Liver (tissue), 8 donors: ENCODE measurements at regions not wholly inside any gene's neighbourhood (a gene's known extent, or its start where the extent isn't known, plus 50 kb on each side); places are given as distances from the start of the nearest gene placed in this dataset.

Experiments
- DNase-seq: peaks from one replicate; pipeline ENCODE4 v3.0.0-alpha.2; 2017; ENCODE audit warnings: low spot score
- H3K27ac ChIP-seq, 2 donors: one replicate each; pipeline ENCODE4 v1.7.0; 2013; ENCODE audit warnings: inconsistent platforms in 2 of 2, low read length in 2 of 2, control low read depth in 1 of 2, low read depth in 1 of 2, mild to moderate bottlenecking in 1 of 2
- H3K27me3 ChIP-seq, 4 donors: one replicate each; pipeline versions ENCODE4 v1.6.1 to v1.7.0; 2013; ENCODE audit warnings: low read length in 3 of 4, inconsistent platforms in 1 of 4, mild to moderate bottlenecking in 1 of 4, moderate library complexity in 1 of 4; ENCODE audit not compliant: control insufficient read depth in 4 of 4, insufficient read depth in 4 of 4
- H3K36me3 ChIP-seq, 4 donors: one replicate each; pipeline versions ENCODE4 v1.6.1 to v1.7.0; 2013; ENCODE audit warnings: low read length in 3 of 4, mild to moderate bottlenecking in 3 of 4, low read depth in 1 of 4, moderate library complexity in 1 of 4; ENCODE audit not compliant: control insufficient read depth in 4 of 4, insufficient read depth in 3 of 4
- H3K4me1 ChIP-seq, 4 donors: one replicate each; pipeline versions ENCODE4 v1.6.1 to v1.7.0; 2013; ENCODE audit warnings: low read length in 3 of 4, mild to moderate bottlenecking in 3 of 4, moderate library complexity in 1 of 4; ENCODE audit not compliant: control insufficient read depth in 4 of 4, insufficient read depth in 4 of 4
- H3K4me3 ChIP-seq, 3 donors: one replicate each; pipeline versions ENCODE4 v1.6.1 to v1.7.0; 2013; ENCODE audit warnings: low read length in 3 of 3, control low read depth in 1 of 3, low read depth in 1 of 3, mild to moderate bottlenecking in 1 of 3
- H3K9ac ChIP-seq, 2 donors: one replicate each; pipeline ENCODE4 v1.7.0; 2013; ENCODE audit warnings: low read length in 2 of 2, mild to moderate bottlenecking in 2 of 2, moderate library complexity in 2 of 2, control low read depth in 1 of 2, low read depth in 1 of 2
- H3K9me3 ChIP-seq, 4 donors: one replicate each; pipeline versions ENCODE4 v1.6.1 to v1.7.0; 2013; ENCODE audit warnings: low read length in 3 of 4; ENCODE audit not compliant: control insufficient read depth in 4 of 4
- CTCF ChIP-seq: fragments of 150-350 bp; IDR thresholded peaks from 2 replicates; pipeline ENCODE4 v1.5.1; 2017; ENCODE audit warnings: improper control_type of control experiment, low read depth, low read length; ENCODE audit not compliant: missing input control
- EGR1 ChIP-seq, 2 donors: IDR thresholded peaks; 2 replicates each; pipeline ENCODE4 v1.6.1; 2016 to 2018; ENCODE audit warnings: antibody characterized with exemption in 2 of 2, low read depth in 2 of 2
- FOXA1 ChIP-seq: IDR thresholded peaks from 2 replicates; pipeline ENCODE4 v1.6.1; 2016; ENCODE audit warnings: antibody characterized with exemption
- FOXA2 ChIP-seq: IDR thresholded peaks from 2 replicates; pipeline ENCODE4 v1.6.1; 2016; ENCODE audit warnings: antibody characterized with exemption
- GABPA ChIP-seq, 2 donors: IDR thresholded peaks in 1 of 2; conservative IDR thresholded peaks in 1 of 2; 2 replicates each; pipeline ENCODE4 v1.6.1; 2016; ENCODE audit warnings: antibody characterized with exemption in 2 of 2, mild to moderate bottlenecking in 1 of 2, moderate library complexity in 1 of 2
- HNF4A ChIP-seq, 2 donors: conservative IDR thresholded peaks; 2 replicates each; pipeline ENCODE4 v1.6.1; 2016; ENCODE audit warnings: antibody characterized with exemption in 2 of 2, mild to moderate bottlenecking in 2 of 2
- HNF4G ChIP-seq: IDR thresholded peaks from 2 replicates; pipeline ENCODE4 v1.6.1; 2016; ENCODE audit warnings: antibody characterized with exemption
- JUND ChIP-seq, 2 donors: IDR thresholded peaks; 2 replicates each; pipeline ENCODE4 v1.6.1; 2016; ENCODE audit warnings: antibody characterized with exemption in 2 of 2
- NR2F2 ChIP-seq: IDR thresholded peaks from 2 replicates; pipeline ENCODE4 v1.6.1; 2016; ENCODE audit warnings: antibody characterized with exemption
- RAD21 ChIP-seq, 2 donors: IDR thresholded peaks; 2 replicates each; pipeline ENCODE4 v1.6.1; 2016; ENCODE audit warnings: antibody characterized with exemption in 2 of 2, mild to moderate bottlenecking in 2 of 2
- RXRA ChIP-seq, 2 donors: IDR thresholded peaks; 2 replicates each; pipeline ENCODE4 v1.6.1; 2017 to 2018; ENCODE audit warnings: antibody characterized with exemption in 2 of 2, mild to moderate bottlenecking in 1 of 2
- SP1 ChIP-seq: IDR thresholded peaks from 2 replicates; pipeline ENCODE4 v1.6.1; 2018; ENCODE audit warnings: antibody characterized with exemption, mild to moderate bottlenecking
- TAF1 ChIP-seq: conservative IDR thresholded peaks from 2 replicates; pipeline ENCODE4 v1.6.1; 2016; ENCODE audit warnings: antibody characterized with exemption, mild to moderate bottlenecking
- YY1 ChIP-seq: IDR thresholded peaks from 2 replicates; pipeline ENCODE4 v1.6.1; 2016; ENCODE audit warnings: antibody characterized with exemption, mild to moderate bottlenecking
- WGBS: extraction: QIAGEN DNeasy Blood & Tissue Kit; methylation state at CpG from one replicate; pipeline ENCODE4 v1.1.7; 2013; 5-methylcytosine and 5-hydroxymethylcytosine counted together
- TF ChIP-seq, protein P1 (sequence below): IDR thresholded peaks from 2 replicates; pipeline ENCODE4 v1.6.1; 2016; ENCODE audit warnings: antibody characterized with exemption
- TF ChIP-seq, protein P2 (sequence below): IDR thresholded peaks from 2 replicates; pipeline ENCODE4 v1.6.1; 2016; ENCODE audit warnings: antibody characterized with exemption
- TF ChIP-seq, protein P3 (sequence below): IDR thresholded peaks from 2 replicates; pipeline ENCODE4 v1.6.1; 2016; ENCODE audit warnings: antibody characterized with exemption, mild to moderate bottlenecking
- TF ChIP-seq, protein P4 (sequence below): IDR thresholded peaks from 2 replicates; pipeline ENCODE4 v1.6.1; 2016; ENCODE audit warnings: antibody characterized with exemption
- donor health status: healthy.
- donor health status: healthy.
- donor health status: healthy.
- donor health status: healthy.
- donor health status: healthy.

DNA sequence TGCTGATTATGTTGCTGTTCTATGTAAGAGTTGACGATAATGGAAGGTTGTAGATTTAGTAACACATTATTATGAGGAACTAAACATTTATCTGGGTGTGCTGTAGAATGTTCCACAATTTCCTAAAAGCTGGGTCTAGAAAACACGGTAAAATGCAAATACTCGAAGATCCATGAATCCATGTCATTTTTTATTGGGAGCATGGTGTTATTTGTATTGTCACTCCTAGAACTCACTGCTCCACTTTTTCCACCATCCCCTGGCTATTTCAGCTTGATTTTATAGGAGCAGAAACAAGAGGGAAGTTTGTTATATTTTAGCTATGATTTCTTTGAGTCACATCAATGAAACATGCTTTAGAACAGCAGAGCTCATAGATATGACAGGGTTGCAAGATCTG lies 155.0 kb upstream of the ANK2 start:
- 97% methylated on average over 3 of the region's 3 CpGs for WGBS
- TF ChIP-seq EGR1 (IDR thresholded peaks at IDR 0.05; ENCODE audit: low read depth in 2 of 2) (no peak), RXRA (IDR thresholded peaks at IDR 0.05) (no peak), TAF1 (no peak), GABPA (IDR thresholded peaks at IDR 0.05 in 1 of 2, conservative IDR thresholded peaks at IDR 0.05 in 1 of 2) (no peak), YY1 (no peak), CTCF (no peak), NR2F2 (no peak), HNF4G (no peak), JUND (IDR thresholded peaks at IDR 0.05) (no peak), SP1 (no peak), HNF4A (conservative IDR thresholded peaks at IDR 0.05) (no peak), RAD21 (IDR thresholded peaks at IDR 0.05) (no peak), FOXA2 (no peak), FOXA1 (no peak)
- TF ChIP-seq, protein P1, sequence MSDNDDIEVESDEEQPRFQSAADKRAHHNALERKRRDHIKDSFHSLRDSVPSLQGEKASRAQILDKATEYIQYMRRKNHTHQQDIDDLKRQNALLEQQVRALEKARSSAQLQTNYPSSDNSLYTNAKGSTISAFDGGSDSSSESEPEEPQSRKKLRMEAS = no peak
- TF ChIP-seq, protein P2, sequence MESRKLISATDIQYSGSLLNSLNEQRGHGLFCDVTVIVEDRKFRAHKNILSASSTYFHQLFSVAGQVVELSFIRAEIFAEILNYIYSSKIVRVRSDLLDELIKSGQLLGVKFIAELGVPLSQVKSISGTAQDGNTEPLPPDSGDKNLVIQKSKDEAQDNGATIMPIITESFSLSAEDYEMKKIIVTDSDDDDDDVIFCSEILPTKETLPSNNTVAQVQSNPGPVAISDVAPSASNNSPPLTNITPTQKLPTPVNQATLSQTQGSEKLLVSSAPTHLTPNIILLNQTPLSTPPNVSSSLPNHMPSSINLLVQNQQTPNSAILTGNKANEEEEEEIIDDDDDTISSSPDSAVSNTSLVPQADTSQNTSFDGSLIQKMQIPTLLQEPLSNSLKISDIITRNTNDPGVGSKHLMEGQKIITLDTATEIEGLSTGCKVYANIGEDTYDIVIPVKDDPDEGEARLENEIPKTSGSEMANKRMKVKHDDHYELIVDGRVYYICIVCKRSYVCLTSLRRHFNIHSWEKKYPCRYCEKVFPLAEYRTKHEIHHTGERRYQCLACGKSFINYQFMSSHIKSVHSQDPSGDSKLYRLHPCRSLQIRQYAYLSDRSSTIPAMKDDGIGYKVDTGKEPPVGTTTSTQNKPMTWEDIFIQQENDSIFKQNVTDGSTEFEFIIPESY = no peak
- TF ChIP-seq, protein P3, sequence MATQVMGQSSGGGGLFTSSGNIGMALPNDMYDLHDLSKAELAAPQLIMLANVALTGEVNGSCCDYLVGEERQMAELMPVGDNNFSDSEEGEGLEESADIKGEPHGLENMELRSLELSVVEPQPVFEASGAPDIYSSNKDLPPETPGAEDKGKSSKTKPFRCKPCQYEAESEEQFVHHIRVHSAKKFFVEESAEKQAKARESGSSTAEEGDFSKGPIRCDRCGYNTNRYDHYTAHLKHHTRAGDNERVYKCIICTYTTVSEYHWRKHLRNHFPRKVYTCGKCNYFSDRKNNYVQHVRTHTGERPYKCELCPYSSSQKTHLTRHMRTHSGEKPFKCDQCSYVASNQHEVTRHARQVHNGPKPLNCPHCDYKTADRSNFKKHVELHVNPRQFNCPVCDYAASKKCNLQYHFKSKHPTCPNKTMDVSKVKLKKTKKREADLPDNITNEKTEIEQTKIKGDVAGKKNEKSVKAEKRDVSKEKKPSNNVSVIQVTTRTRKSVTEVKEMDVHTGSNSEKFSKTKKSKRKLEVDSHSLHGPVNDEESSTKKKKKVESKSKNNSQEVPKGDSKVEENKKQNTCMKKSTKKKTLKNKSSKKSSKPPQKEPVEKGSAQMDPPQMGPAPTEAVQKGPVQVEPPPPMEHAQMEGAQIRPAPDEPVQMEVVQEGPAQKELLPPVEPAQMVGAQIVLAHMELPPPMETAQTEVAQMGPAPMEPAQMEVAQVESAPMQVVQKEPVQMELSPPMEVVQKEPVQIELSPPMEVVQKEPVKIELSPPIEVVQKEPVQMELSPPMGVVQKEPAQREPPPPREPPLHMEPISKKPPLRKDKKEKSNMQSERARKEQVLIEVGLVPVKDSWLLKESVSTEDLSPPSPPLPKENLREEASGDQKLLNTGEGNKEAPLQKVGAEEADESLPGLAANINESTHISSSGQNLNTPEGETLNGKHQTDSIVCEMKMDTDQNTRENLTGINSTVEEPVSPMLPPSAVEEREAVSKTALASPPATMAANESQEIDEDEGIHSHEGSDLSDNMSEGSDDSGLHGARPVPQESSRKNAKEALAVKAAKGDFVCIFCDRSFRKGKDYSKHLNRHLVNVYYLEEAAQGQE = no peak

GRCh38 chr4:112894951-112895350 lies 154.5 kb upstream of the ANK2 start:
- H3K4me1 ChIP-seq = peaks cover 0 to 9% (median 3%) of the 10 kb centered on the region in 4 donors
- no peaks in the 10 kb centered on the region for H3K9me3 ChIP-seq
- no peak for DNase-seq
- H3K9ac ChIP-seq = no peak overlapping the region
- H3K27ac ChIP-seq = no peak overlapping the region
- no peaks in the 10 kb centered on the region for H3K36me3 ChIP-seq
- no peaks in the 10 kb centered on the region for H3K27me3 ChIP-seq
- TF ChIP-seq, protein P3 = no peak
- no peak for TF ChIP-seq HNF4G
- TF ChIP-seq, protein P4, sequence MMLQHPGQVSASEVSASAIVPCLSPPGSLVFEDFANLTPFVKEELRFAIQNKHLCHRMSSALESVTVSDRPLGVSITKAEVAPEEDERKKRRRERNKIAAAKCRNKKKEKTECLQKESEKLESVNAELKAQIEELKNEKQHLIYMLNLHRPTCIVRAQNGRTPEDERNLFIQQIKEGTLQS = no peak
- H3K4me3 ChIP-seq = no peak overlapping the region
- WGBS = 88% methylated on average over 1 of the region's 1 CpG

More for the DNA sequence above, 155.0 kb upstream of the ANK2 start:
- no peak overlapping the region for H3K9ac ChIP-seq
- DNase-seq = no peak
- no peaks in the 10 kb centered on the region for H3K9me3 ChIP-seq
- H3K27ac ChIP-seq = no peak overlapping the region
- H3K27me3 ChIP-seq = no peaks in the 10 kb centered on the region
- peaks cover 0 to 9% (median 3%) of the 10 kb centered on the region in 4 donors for H3K4me1 ChIP-seq
- no peaks in the 10 kb centered on the region for H3K36me3 ChIP-seq
- no peak overlapping the region for H3K4me3 ChIP-seq
